HEK293T (cell line): ENCODE measurements at regions not wholly inside any gene's neighbourhood (a gene's known extent, or its start where the extent isn't known, plus 50 kb on each side); places are given as distances from the start of the nearest gene placed in this dataset.

Experiments used
- CTCF ChIA-PET: fragments of 350-600 bp; formaldehyde crosslinking; extraction: SDS; loops from one replicate; lab custom pipeline; 2021; ENCODE audit warnings: antibody characterized with exemption, inconsistent platforms; lab: Yijun Ruan, JAX
- POLR2A ChIA-PET: fragments of 350-600 bp; formaldehyde crosslinking; extraction: SDS; loops from one replicate; lab custom pipeline; 2020; ENCODE audit warnings: antibody characterized with exemption, inconsistent platforms; lab: Yijun Ruan, JAX
- DNase-seq: peaks from one replicate; pipeline ENCODE4 v3.0.0; 2012; ENCODE audit warnings: mixed read lengths; ENCODE audit errors: extremely low spot score
- ARNT ChIP-seq: fragments of 450-650 bp; IDR thresholded peaks from 2 replicates; pipeline ENCODE4 v1.6.1; 2017; ENCODE audit warnings: mild to moderate bottlenecking
- BHLHE40 ChIP-seq: fragments of 450-650 bp; IDR thresholded peaks from 2 replicates; pipeline ENCODE4 v1.6.1; 2016; ENCODE audit warnings: mild to moderate bottlenecking, moderate library complexity, borderline replicate concordance
- CTBP1 ChIP-seq: fragments of 450-650 bp; IDR thresholded peaks from 2 replicates; pipeline ENCODE4 v1.6.1; 2016; ENCODE audit warnings: borderline replicate concordance
- ELF4 ChIP-seq: fragments of 450-650 bp; IDR thresholded peaks from 2 replicates; pipeline ENCODE4 v1.6.1; 2017; ENCODE audit warnings: antibody characterized with exemption
- FOXA1 ChIP-seq: fragments of 450-650 bp; IDR thresholded peaks from 2 replicates; pipeline ENCODE4 v1.6.1; 2016; ENCODE audit warnings: mild to moderate bottlenecking
- FOXK2 ChIP-seq: fragments of 450-650 bp; IDR thresholded peaks from 2 replicates; pipeline ENCODE4 v1.6.1; 2016; ENCODE audit warnings: mild to moderate bottlenecking
- FOXM1 ChIP-seq: fragments of 450-650 bp; IDR thresholded peaks from 2 replicates; pipeline ENCODE4 v1.6.1; 2017; ENCODE audit warnings: mild to moderate bottlenecking, borderline replicate concordance
- HDGF ChIP-seq: fragments of 450-650 bp; IDR thresholded peaks from 2 replicates; pipeline ENCODE4 v1.6.1; 2017; ENCODE audit warnings: antibody characterized with exemption, borderline replicate concordance
- L3MBTL2 ChIP-seq: fragments of 450-650 bp; conservative IDR thresholded peaks from 2 replicates; pipeline ENCODE4 v1.6.1; 2016; ENCODE audit warnings: mild to moderate bottlenecking
- LEF1 ChIP-seq: fragments of 450-650 bp; IDR thresholded peaks from 2 replicates; pipeline ENCODE4 v1.6.1; 2017; ENCODE audit warnings: mild to moderate bottlenecking, borderline replicate concordance
- NFRKB ChIP-seq: fragments of 450-650 bp; IDR thresholded peaks from 2 replicates; pipeline ENCODE4 v1.6.1; 2016; ENCODE audit warnings: mild to moderate bottlenecking, moderate library complexity
- SP1 ChIP-seq: fragments of 450-650 bp; IDR thresholded peaks from 2 replicates; pipeline ENCODE4 v1.6.1; 2017
- SUZ12 ChIP-seq: fragments of 450-650 bp; IDR thresholded peaks from 2 replicates; pipeline ENCODE4 v1.6.1; 2016; ENCODE audit warnings: mild to moderate bottlenecking
- TARDBP ChIP-seq: fragments of 450-650 bp; IDR thresholded peaks from 2 replicates; pipeline ENCODE4 v1.6.1; 2016
- ZNF384 ChIP-seq: fragments of 450-650 bp; IDR thresholded peaks from 2 replicates; pipeline ENCODE4 v1.6.1; 2016
- TF ChIP-seq, protein P1 (sequence below): fragments of 450-650 bp; IDR thresholded peaks from 2 replicates; pipeline ENCODE4 v1.6.1; 2016

DNA sequence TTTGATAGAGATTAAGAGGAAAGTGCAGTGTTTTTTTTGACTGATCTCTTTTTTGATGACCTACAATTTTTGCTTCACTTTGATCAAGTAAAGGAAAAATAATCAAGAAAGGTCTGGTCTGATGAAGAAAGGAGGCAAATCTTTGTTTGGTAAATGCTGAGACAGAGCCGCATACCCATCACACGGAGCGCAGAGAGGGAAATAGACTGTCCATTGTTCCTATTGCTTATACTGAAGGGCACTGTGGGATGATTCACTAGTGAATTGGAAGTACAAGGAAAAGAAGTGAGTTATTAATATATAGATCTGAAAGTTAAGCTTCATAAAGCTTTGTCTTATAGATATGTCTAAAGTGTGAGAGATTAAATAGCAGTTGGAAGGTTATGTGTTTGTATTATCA is 455.1 kb downstream of the PLCL1 start:
- ChIA-PET CTCF (no interaction called here), POLR2A (no interaction called here)
- DNase-seq = no peak
- TF ChIP-seq LEF1 (no peak), ZNF384 (no peak), HDGF (no peak)

DNA sequence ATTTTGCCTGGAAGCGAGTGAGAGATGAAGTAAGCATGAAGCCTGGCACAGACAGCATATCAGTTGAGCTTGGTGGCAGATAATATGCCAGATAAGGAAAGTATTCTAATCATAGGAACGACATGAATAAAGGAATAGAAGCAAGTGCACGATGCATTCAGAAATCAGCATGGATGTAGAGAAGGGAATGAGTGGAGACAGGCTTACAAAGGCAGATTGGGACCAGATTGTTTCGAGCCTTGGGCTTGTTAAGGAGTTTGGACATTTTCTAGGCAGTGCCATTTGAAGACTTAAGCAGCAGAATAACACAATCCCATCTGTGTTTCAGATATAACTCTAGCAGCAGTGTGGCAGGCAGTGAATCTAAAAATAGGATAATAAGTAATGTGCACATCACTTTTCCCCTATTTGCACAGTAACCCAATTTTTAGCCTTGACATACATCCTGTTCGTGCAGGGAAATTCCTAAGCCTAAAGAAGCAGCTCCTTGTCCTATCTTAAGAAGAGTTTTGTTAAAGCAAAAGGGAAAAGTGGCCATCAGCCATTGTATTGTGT is 450.2 kb downstream of the PLCL1 start:
- ChIA-PET POLR2A (no interaction called here), CTCF (no interaction called here)
- no peak for DNase-seq
- TF ChIP-seq FOXK2 = no peak
- no peak for TF ChIP-seq CTBP1
- TF ChIP-seq BHLHE40 = no peak

DNA sequence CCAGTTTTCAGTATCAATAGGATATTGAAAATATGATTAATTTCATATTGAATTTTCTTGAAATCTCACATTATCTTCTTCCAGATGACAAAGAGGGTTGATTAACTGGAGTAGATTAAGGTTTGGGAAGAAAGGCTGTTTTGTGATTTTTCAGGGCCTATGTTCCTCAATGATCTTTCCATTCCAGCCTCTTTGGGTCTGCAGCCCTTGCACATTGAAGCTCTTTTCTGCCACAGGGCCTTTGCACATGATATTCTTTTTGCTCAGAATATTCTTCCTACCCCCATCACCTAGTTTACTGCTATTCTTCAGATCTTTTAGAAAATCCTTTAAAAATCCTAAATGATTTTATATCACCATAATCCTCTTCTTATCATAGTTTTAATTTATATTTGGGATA is 449.6 kb downstream of the PLCL1 start:
- TF ChIP-seq LEF1 (no peak), CTBP1 (no peak), TARDBP (no peak), SUZ12 (no peak), ZNF384 (no peak), BHLHE40 (no peak), FOXA1 (no peak), ELF4 (no peak), FOXK2 (no peak), NFRKB (no peak), ARNT (no peak), HDGF (no peak), L3MBTL2 (no peak), FOXM1 (no peak), SP1 (no peak)
- TF ChIP-seq, protein P1, sequence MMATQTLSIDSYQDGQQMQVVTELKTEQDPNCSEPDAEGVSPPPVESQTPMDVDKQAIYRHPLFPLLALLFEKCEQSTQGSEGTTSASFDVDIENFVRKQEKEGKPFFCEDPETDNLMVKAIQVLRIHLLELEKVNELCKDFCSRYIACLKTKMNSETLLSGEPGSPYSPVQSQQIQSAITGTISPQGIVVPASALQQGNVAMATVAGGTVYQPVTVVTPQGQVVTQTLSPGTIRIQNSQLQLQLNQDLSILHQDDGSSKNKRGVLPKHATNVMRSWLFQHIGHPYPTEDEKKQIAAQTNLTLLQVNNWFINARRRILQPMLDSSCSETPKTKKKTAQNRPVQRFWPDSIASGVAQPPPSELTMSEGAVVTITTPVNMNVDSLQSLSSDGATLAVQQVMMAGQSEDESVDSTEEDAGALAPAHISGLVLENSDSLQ = no peak
- POLR2A ChIA-PET = no interaction called here
- no peak for DNase-seq
- CTCF ChIA-PET = no interaction called here

DNA sequence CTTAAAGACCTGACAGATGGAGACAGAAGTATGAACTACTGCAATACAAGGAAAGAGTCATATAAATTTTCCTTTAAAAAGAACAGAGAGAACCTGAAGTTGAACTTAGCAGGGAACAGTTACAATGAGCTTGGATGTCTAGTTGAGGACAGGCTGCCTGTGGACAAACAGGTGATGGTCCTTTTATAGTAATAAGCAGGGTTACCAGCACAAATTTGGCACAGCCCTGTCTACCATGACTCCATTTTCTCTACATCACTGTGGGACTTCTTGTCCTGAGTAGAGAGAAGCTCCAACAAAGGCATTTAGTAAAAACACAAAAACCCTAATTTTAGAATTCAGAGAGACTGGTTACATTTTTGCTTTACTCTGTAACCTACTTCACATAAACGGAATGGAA is 448.1 kb downstream of the PLCL1 start:
- POLR2A ChIA-PET = no interaction called here
- CTCF ChIA-PET = no interaction called here
- no peak for DNase-seq
- TF ChIP-seq CTBP1 (no peak), HDGF (no peak), FOXK2 (no peak), FOXA1 (no peak), BHLHE40 (no peak), L3MBTL2 (no peak), SP1 (no peak), NFRKB (no peak), ARNT (no peak), ELF4 (no peak), TARDBP (no peak), SUZ12 (no peak), FOXM1 (no peak), LEF1 (no peak), ZNF384 (no peak)
- TF ChIP-seq, protein P1 = no peak

DNA sequence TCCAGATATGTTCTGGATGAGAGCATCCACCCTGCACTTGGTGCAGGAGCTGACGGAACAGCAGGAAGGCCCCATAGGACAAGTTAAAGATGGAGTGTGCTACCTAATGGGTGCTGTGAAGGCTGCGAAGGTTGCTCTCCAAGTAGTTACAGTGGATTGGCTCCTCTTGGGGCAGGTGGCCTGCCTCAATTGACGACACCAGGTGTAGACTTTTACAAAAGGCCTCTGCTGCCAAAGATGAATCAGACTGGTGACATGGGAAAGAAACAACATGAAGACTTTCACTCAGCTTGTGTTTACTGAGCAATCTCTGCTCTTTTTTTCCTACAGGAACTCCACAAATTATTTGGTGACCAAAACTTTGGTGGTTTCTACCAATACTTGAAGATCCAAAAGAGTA is 437.7 kb downstream of the PLCL1 start:
- no peak for TF ChIP-seq SP1
- TF ChIP-seq ZNF384 = no peak
- TF ChIP-seq ELF4 = no peak
- TF ChIP-seq FOXA1 = no peak
- TF ChIP-seq FOXK2 = no peak
- TF ChIP-seq TARDBP = no peak
- TF ChIP-seq SUZ12 = no peak
- CTCF ChIA-PET = no interaction called here
- POLR2A ChIA-PET = no interaction called here
- DNase-seq = no peak

DNA sequence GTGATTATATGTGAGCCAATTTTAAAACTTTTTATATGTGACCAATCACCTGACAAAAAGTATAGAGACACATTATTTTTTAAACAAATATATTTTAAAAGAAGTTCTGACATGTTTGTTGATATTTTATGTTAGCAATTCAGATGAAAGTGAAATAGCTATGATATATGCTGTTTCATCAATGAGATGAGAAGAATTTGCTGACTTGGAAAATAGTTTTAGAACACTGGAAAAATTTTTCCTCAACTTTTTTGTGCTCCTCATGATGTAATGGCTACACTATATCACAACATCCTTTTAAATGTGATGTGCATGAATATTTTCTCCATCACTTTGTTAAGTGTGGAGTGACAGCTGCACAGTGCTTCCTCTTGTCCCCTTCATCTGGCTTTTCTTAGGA is 434.0 kb downstream of the PLCL1 start:
- TF ChIP-seq FOXK2 = no peak
- TF ChIP-seq SUZ12 = no peak
- TF ChIP-seq NFRKB = no peak
- TF ChIP-seq FOXA1 = no peak
- no peak for TF ChIP-seq L3MBTL2
- no peak for TF ChIP-seq ELF4
- no peak for TF ChIP-seq TARDBP
- no peak for TF ChIP-seq ARNT
- TF ChIP-seq HDGF = no peak
- TF ChIP-seq SP1 = no peak
- TF ChIP-seq CTBP1 = no peak
- TF ChIP-seq, protein P1 = no peak
- no peak for TF ChIP-seq FOXM1
- TF ChIP-seq ZNF384 = no peak
- TF ChIP-seq BHLHE40 = no peak
- POLR2A ChIA-PET = no interaction called here
- no peak for DNase-seq
- CTCF ChIA-PET = no interaction called here

DNA sequence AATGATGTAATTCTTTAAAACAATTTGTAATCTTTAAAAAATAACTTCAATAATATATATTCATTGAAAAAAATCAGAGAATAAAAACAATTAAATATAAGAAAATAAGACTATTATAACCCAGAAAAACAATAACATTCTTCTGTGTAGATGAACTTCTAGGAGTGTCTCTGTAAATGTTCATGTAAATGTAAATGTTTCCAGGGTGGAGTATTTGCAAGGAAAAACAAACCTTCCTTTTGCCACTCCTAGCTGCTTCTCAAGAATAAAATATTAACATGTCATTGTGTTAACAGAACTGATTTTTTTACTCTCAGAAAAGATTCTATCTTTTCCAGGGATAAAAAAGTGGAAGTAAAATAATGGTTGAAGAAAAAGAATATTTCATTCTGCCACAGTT is 431.9 kb downstream of the PLCL1 start:
- CTCF ChIA-PET = no interaction called here

More for the DNA sequence above, 431.9 kb downstream of the PLCL1 start:
- TF ChIP-seq NFRKB = no peak
- TF ChIP-seq FOXK2 = no peak
- no peak for TF ChIP-seq ZNF384
- no peak for TF ChIP-seq SP1
- TF ChIP-seq FOXA1 = no peak
- POLR2A ChIA-PET = no interaction called here
- DNase-seq = no peak
